IMR-90 (cell line): ENCODE measurements at regions not wholly inside any gene's neighbourhood (a gene's known extent, or its start where the extent isn't known, plus 50 kb on each side); places are given as distances from the start of the nearest gene placed in this dataset.

ENCODE experiments used
- ATAC-seq: fragments of 200-7000 bp; cut with Tn5 transposase; 2 replicates; pipeline ENCODE4 v1.9.1; 2020; ENCODE audit warnings: low read depth, mild to moderate bottlenecking, moderate library complexity
- BruUV-seq: library from RNA; stranded (reverse); fragments of 400-500 nt; replicated peaks from 2 replicates; lab custom pipeline; 2021; lab: Mats Ljungman, UMichigan
- CTCF ChIA-PET: fragments of 300-600 bp; formaldehyde crosslinking; extraction: SDS; loops from one replicate; lab custom pipeline; 2021; ENCODE audit warnings: antibody characterized with exemption; lab: Yijun Ruan, JAX
- POLR2A ChIA-PET: fragments of 300-600 bp; sonication (Branson Sonifier 250); formaldehyde crosslinking; loops from one replicate; lab custom pipeline; 2022; ENCODE audit warnings: antibody characterized with exemption; ENCODE audit not compliant: unreplicated experiment; lab: Charles Lee
- DNase-seq: peaks from one replicate; pipeline ENCODE4 v3.0.0; 2013
- H2AFZ ChIP-seq: replicated peaks from 2 replicates; pipeline ENCODE3; 2013; ENCODE audit warnings: low read length, mild to moderate bottlenecking; ENCODE audit not compliant: poor library complexity
- H2AK5ac ChIP-seq: 2 replicates; pipeline ENCODE4 v1.6.1; 2013; ENCODE audit warnings: low read depth, low read length, inconsistent platforms
- H2AK9ac ChIP-seq: replicated peaks from 2 replicates; pipeline ENCODE3; 2013; ENCODE audit warnings: mild to moderate bottlenecking, low read depth, low read length, moderate library complexity; ENCODE audit not compliant: poor library complexity
- H2BK120ac ChIP-seq: 2 replicates; pipeline ENCODE4 v1.6.1; 2013; ENCODE audit warnings: low read depth, low read length, inconsistent platforms
- H2BK15ac ChIP-seq: 3 replicates; pipeline ENCODE4 v1.6.1; 2013; ENCODE audit warnings: low read depth, low read length, inconsistent platforms
- H2BK20ac ChIP-seq: 2 replicates; pipeline ENCODE4 v1.6.1; 2013; ENCODE audit warnings: low read depth, mild to moderate bottlenecking, inconsistent platforms, low read length, moderate library complexity
- H2BK5ac ChIP-seq: 2 replicates; pipeline ENCODE4 v1.6.1; 2013; ENCODE audit warnings: mild to moderate bottlenecking, low read depth, low read length, inconsistent platforms; ENCODE audit not compliant: poor library complexity, severe bottlenecking
- H3K14ac ChIP-seq: replicated peaks from 2 replicates; pipeline ENCODE4 v1.6.1; 2013; ENCODE audit warnings: low read depth, low read length, inconsistent platforms
- H3K18ac ChIP-seq: 2 replicates; pipeline ENCODE4 v1.6.1; 2013; ENCODE audit warnings: low read depth, low read length, control low read depth
- H3K23ac ChIP-seq: 2 replicates; pipeline ENCODE4 v1.6.1; 2013; ENCODE audit warnings: low read depth, low read length, inconsistent platforms
- H3K27ac ChIP-seq: 2 replicates; pipeline ENCODE4 v1.5.1; 2013; ENCODE audit warnings: mild to moderate bottlenecking, control low read depth, low read length; ENCODE audit not compliant: insufficient read depth
- H3K27me3 ChIP-seq: 2 replicates; pipeline ENCODE4 v1.6.1; 2013; ENCODE audit warnings: low read length; ENCODE audit not compliant: control insufficient read depth, insufficient read depth
- H3K36me3 ChIP-seq: 2 replicates; pipeline ENCODE4 v1.6.1; 2013; ENCODE audit warnings: low read length, mixed read lengths; ENCODE audit not compliant: control insufficient read depth, insufficient read depth
- H3K4ac ChIP-seq: 2 replicates; pipeline ENCODE4 v1.6.1; 2013; ENCODE audit warnings: low read depth, low read length, inconsistent platforms
- H3K4me1 ChIP-seq: 2 replicates; pipeline ENCODE4 v1.6.1; 2013; ENCODE audit warnings: low read length, mixed read lengths; ENCODE audit not compliant: control insufficient read depth, insufficient read depth
- H3K4me2 ChIP-seq: 2 replicates; pipeline ENCODE4 v1.6.1; 2013; ENCODE audit warnings: low read depth, mild to moderate bottlenecking, control low read depth, low read length, moderate library complexity
- H3K4me3 ChIP-seq: 2 replicates; pipeline ENCODE4 v1.5.1; 2013; ENCODE audit warnings: low read depth, mild to moderate bottlenecking, control low read depth, low read length, moderate library complexity; ENCODE audit not compliant: insufficient read depth
- H3K56ac ChIP-seq: 2 replicates; pipeline ENCODE4 v1.6.1; 2013; ENCODE audit warnings: low read length, inconsistent platforms; ENCODE audit not compliant: insufficient read depth; ENCODE audit errors: extremely low read depth
- H3K79me1 ChIP-seq, 2 experiments: 2 replicates each; pipeline ENCODE4 v1.6.1; 2013; ENCODE audit warnings: low read length in 2 of 2, inconsistent platforms in 1 of 2, low read depth in 1 of 2
- H3K9ac ChIP-seq: 2 replicates; pipeline ENCODE4 v1.6.1; 2013; ENCODE audit warnings: low read depth, low read length, control low read depth
- H3K9me1 ChIP-seq: 2 replicates; pipeline ENCODE4 v1.6.1; 2013; ENCODE audit warnings: low read length, inconsistent platforms; ENCODE audit not compliant: insufficient read depth
- H3K9me3 ChIP-seq: 2 replicates; pipeline ENCODE4 v1.6.1; 2013; ENCODE audit warnings: low read length; ENCODE audit not compliant: control insufficient read depth, insufficient read depth
- H4K20me1 ChIP-seq: 2 replicates; pipeline ENCODE4 v1.6.1; 2013; ENCODE audit warnings: low read length, inconsistent platforms; ENCODE audit not compliant: insufficient read depth
- H4K5ac ChIP-seq: 2 replicates; pipeline ENCODE4 v1.6.1; 2013; ENCODE audit warnings: mild to moderate bottlenecking, low read depth, low read length, control low read depth
- H4K8ac ChIP-seq, 2 experiments: 2 replicates each; pipeline ENCODE4 v1.6.1; 2013; ENCODE audit warnings: low read depth in 2 of 2, low read length in 2 of 2, control low read depth in 1 of 2, inconsistent platforms in 1 of 2
- H4K91ac ChIP-seq: 2 replicates; pipeline ENCODE4 v1.6.1; 2013; ENCODE audit warnings: low read depth, low read length, inconsistent platforms; ENCODE audit not compliant: insufficient read depth
- BHLHE40 ChIP-seq: fragments of 150-350 bp; IDR thresholded peaks from 2 replicates; pipeline ENCODE4 v1.6.1; 2016; ENCODE audit warnings: mild to moderate bottlenecking, low read depth, low read length
- CEBPB ChIP-seq: IDR thresholded peaks from 2 replicates; pipeline ENCODE4 v1.6.1; 2012; ENCODE audit warnings: low read depth, low read length, improper control_type of control experiment
- CHD1 ChIP-seq: IDR thresholded peaks from 2 replicates; pipeline ENCODE4 v1.6.1; 2012; ENCODE audit warnings: low read depth, low read length, improper control_type of control experiment
- MAFK ChIP-seq: IDR thresholded peaks from 2 replicates; pipeline ENCODE4 v1.6.1; 2012; ENCODE audit warnings: low read depth, low read length, improper control_type of control experiment
- MAZ ChIP-seq: IDR thresholded peaks from 2 replicates; pipeline ENCODE4 v1.6.1; 2012; ENCODE audit warnings: low read depth, mild to moderate bottlenecking, low read length, improper control_type of control experiment, moderate library complexity, borderline replicate concordance
- NFE2L2 ChIP-seq: fragments of 150-350 bp; IDR thresholded peaks from 2 replicates; pipeline ENCODE4 v1.6.1; 2016; ENCODE audit warnings: low read depth, mild to moderate bottlenecking, low read length
- RAD21 ChIP-seq: IDR thresholded peaks from 2 replicates; pipeline ENCODE4 v1.6.1; 2012; ENCODE audit warnings: low read length, improper control_type of control experiment
- RCOR1 ChIP-seq: IDR thresholded peaks from 2 replicates; pipeline ENCODE4 v1.6.1; 2012; ENCODE audit warnings: mild to moderate bottlenecking, low read length, improper control_type of control experiment; ENCODE audit not compliant: insufficient replicate concordance
- RFX5 ChIP-seq: IDR thresholded peaks from 2 replicates; pipeline ENCODE4 v1.8.0; 2012; ENCODE audit warnings: low read depth, mild to moderate bottlenecking, low read length, moderate library complexity
- SMC3 ChIP-seq: fragments of 150-350 bp; IDR thresholded peaks from 2 replicates; pipeline ENCODE4 v1.6.1; 2016; ENCODE audit warnings: low read depth, mild to moderate bottlenecking, antibody characterized with exemption, low read length, moderate library complexity
- WGBS, 2 experiments: methylation state at CpG; one replicate each; pipeline versions ENCODE4 v1.1.5 to v1.1.7; 2013; ENCODE audit warnings: missing lambda C conversion rate in 2 of 2; ENCODE audit not compliant: insufficient read length in 1 of 2; ENCODE audit errors: extremely low coverage in 2 of 2; 5-methylcytosine and 5-hydroxymethylcytosine counted together
- dilution Hi-C: fragments of 300-500 bp; cut with HindIII; formaldehyde crosslinking; loops from one replicate; pipeline ENCODE4 v1.14.3; 2018; ENCODE audit warnings: low sequenced_read_pairs; ENCODE audit not compliant: unreplicated experiment
- in situ Hi-C: fragments of 300-500 bp; cut with MboI; formaldehyde crosslinking; loops from 3 replicates; pipeline ENCODE4 v1.14.3; 2019; ENCODE audit warnings: low sequenced_read_pairs, inconsistent platforms, mixed read lengths
- intact Hi-C: fragments of 100-400 bp; cut with micrococcal nuclease; formaldehyde crosslinking; loops from 2 replicates; pipeline ENCODE4 v1.10.0; 2022
- TF ChIP-seq, protein P1 (sequence below): fragments of 150-350 bp; IDR thresholded peaks from 2 replicates; pipeline ENCODE4 v1.6.1; 2017; ENCODE audit warnings: mild to moderate bottlenecking, antibody characterized with exemption, low read length, low read depth
- TF ChIP-seq, protein P2 (sequence below): fragments of 150-350 bp; IDR thresholded peaks from 2 replicates; pipeline ENCODE4 v1.6.1; 2016; ENCODE audit warnings: low read depth, mild to moderate bottlenecking, low read length, moderate library complexity, borderline replicate concordance

- BruUV-seq, result no TSS peak
- Histone ChIP-seq H3K27me3 (no peaks in the 10 kb centered on the region), H3K4me2 (no peak overlapping the region), H4K20me1 (no peaks in the 10 kb centered on the region), H3K9ac (no peak overlapping the region), H3K79me1 (no peaks in the 10 kb centered on the region), H3K56ac (no peak overlapping the region), H3K9me1 (no peaks in the 10 kb centered on the region), H3K27ac (no peak overlapping the region), H2AK9ac (no peak overlapping the region), H4K5ac (no peak overlapping the region), H2BK15ac (no peak overlapping the region), H2BK120ac (no peak overlapping the region), H2AK5ac (no peak overlapping the region), H4K91ac (no peak overlapping the region), H2BK5ac (no peak overlapping the region), H3K4me1 (no peaks in the 10 kb centered on the region), H3K4ac (no peak overlapping the region), H3K9me3 (no peaks in the 10 kb centered on the region), H2BK20ac (no peak overlapping the region), H3K18ac (no peak overlapping the region), H2AFZ (no peak overlapping the region), H4K8ac (no peak overlapping the region), H3K23ac (no peak overlapping the region), H3K4me3 (no peak overlapping the region), H3K36me3 (no peaks in the 10 kb centered on the region), H3K14ac (no peak overlapping the region)
- ATAC-seq (no peak), DNase-seq (no peak)
- intact Hi-C loops (no loop called here), dilution Hi-C loops (no loop called here), in situ Hi-C loops (loop anchor here (25.0 kb wide), 1 partner anchor 590 kb away; the partner anchor contains the start of gene RAP2B)
- POLR2A ChIA-PET, result no interaction called here
- no peak for TF ChIP-seq CHD1
- no peak for TF ChIP-seq RCOR1
- TF ChIP-seq RAD21, result no peak
- TF ChIP-seq, protein P1, sequence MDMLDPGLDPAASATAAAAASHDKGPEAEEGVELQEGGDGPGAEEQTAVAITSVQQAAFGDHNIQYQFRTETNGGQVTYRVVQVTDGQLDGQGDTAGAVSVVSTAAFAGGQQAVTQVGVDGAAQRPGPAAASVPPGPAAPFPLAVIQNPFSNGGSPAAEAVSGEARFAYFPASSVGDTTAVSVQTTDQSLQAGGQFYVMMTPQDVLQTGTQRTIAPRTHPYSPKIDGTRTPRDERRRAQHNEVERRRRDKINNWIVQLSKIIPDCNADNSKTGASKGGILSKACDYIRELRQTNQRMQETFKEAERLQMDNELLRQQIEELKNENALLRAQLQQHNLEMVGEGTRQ, result no peak
- no peak for TF ChIP-seq SMC3
- no peak for TF ChIP-seq RFX5
- TF ChIP-seq CEBPB, result no peak
- TF ChIP-seq NFE2L2, result no peak
- TF ChIP-seq MAFK, result no peak
- no peak for TF ChIP-seq MAZ
- no peak for TF ChIP-seq BHLHE40
- TF ChIP-seq, protein P2, sequence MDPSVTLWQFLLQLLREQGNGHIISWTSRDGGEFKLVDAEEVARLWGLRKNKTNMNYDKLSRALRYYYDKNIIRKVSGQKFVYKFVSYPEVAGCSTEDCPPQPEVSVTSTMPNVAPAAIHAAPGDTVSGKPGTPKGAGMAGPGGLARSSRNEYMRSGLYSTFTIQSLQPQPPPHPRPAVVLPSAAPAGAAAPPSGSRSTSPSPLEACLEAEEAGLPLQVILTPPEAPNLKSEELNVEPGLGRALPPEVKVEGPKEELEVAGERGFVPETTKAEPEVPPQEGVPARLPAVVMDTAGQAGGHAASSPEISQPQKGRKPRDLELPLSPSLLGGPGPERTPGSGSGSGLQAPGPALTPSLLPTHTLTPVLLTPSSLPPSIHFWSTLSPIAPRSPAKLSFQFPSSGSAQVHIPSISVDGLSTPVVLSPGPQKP, result no peak
- CTCF ChIA-PET, result no interaction called here
- no CpG with 5 or more reads among the region's 8 CpGs for WGBS, 2 experiments
These were observed 368.7 kb upstream of the ARHGEF26 start for GRCh38 chr3:153752405-153753027.
